ENCODE measurements at regions not wholly inside any gene's neighbourhood (a gene's known extent, or its start where the extent isn't known, plus 50 kb on each side); places are given as distances from the start of the nearest gene placed in this dataset.

- Histone ChIP-seq H3K18ac (ENCODE audit: insufficient read length, low read depth, low read length) (no peak overlapping the region), H2BK5ac (ENCODE audit: insufficient read length, low read length) (no peak overlapping the region), H3T11ph (ENCODE audit: low read length) (no peak overlapping the region), H3K14ac (ENCODE audit: insufficient read depth, low read length) (no peak overlapping the region), H2BK120ac (ENCODE audit: low read depth, low read length, poor library complexity, severe bottlenecking) (no peak overlapping the region), H2AK5ac (ENCODE audit: insufficient read length, low read length) (no peak overlapping the region), H3K79me2 (ENCODE audit: insufficient read depth, low read length) (no peaks in the 10 kb centered on the region), H3K4ac (ENCODE audit: low read depth, low read length) (no peak overlapping the region), H2BK15ac (ENCODE audit: low read depth, low read length) (no peak overlapping the region), H3K4me1 (ENCODE audit: insufficient read depth, low read length) (peaks cover 4% of the 10 kb centered on the region; the same call in 1 of the 2 replicates), H4K5ac (ENCODE audit: insufficient read length, low read depth, low read length) (no peak overlapping the region), H3K23ac (ENCODE audit: insufficient read length, low read depth, low read length) (no peak overlapping the region), H4K8ac (replicated peaks; ENCODE audit: insufficient read length, low read depth, low read length) (no peak overlapping the region), H3K9ac (ENCODE audit: extremely low read depth, insufficient read length, low read length) (no peak overlapping the region), H3K23me2 (ENCODE audit: insufficient read length, low read depth, low read length, poor library complexity, severe bottlenecking) (no peaks in the 10 kb centered on the region), H3K27me3 (ENCODE audit: insufficient read depth, low read length) (no peaks in the 10 kb centered on the region), H2BK20ac (ENCODE audit: low read depth, low read length, poor library complexity, severe bottlenecking) (no peak overlapping the region), H3K4me2 (ENCODE audit: insufficient read depth, insufficient read length, low read length) (no peak overlapping the region), H2BK12ac (ENCODE audit: insufficient read length, low read depth, low read length) (no peak overlapping the region), H3K9me3 (ENCODE audit: control insufficient read depth, low read depth, low read length) (no peaks in the 10 kb centered on the region), H2AFZ (ENCODE audit: low read length) (no peak overlapping the region), H4K91ac (ENCODE audit: insufficient read length, low read depth, low read length) (no peak overlapping the region), H3K56ac (ENCODE audit: insufficient read length, low read depth, low read length) (no peak overlapping the region), H4K20me1 (ENCODE audit: control insufficient read depth, insufficient read depth, insufficient read length) (no peaks in the 10 kb centered on the region), H3K27ac (ENCODE audit: insufficient read length, low read depth, low read length) (no peak overlapping the region), H3K79me1 (ENCODE audit: insufficient read depth, low read depth, low read length, poor library complexity, severe bottlenecking) (no peaks in the 10 kb centered on the region)
- H3K27ac Mint-ChIP-seq: 0 out of 7 replicates have a peak overlapping the region, but pooled peaks of 1 of the 3 experiments have one; percentile 16
- no CpG with 5 or more reads among the region's 2 CpGs for WGBS (ENCODE audit: extremely low coverage, insufficient read length, low lambda C conversion rate)
- H3K27me3 Mint-ChIP-seq (ENCODE audit: low read depth): no peaks in the 10 kb centered on the region
- H3K4me3 Mint-ChIP-seq: no peak overlapping the region
- peaks cover 21 to 31% of the 10 kb centered on the region in 2 experiments for H3K4me1 Mint-ChIP-seq
- no peak for DNase-seq
- peak; percentile 40; the same call in 2 of the 3 replicates for TF ChIP-seq CTCF (conservative IDR thresholded peaks at IDR 0.05)
- peaks cover 2 to 21% (median 15%) of the 10 kb centered on the region in 3 experiments; a peak in 4 of 7 replicates for H3K36me3 Mint-ChIP-seq (ENCODE audit: insufficient read depth in 1 of 3, low read depth in 3 of 3)
- H3K9me3 Mint-ChIP-seq: peaks cover 6 to 8% of the 10 kb centered on the region in 2 experiments; a peak in 3 of 5 replicates
Observed at GRCh38 chr4:112982680-112983079, 66.8 kb upstream of the ANK2 start.

All from H9 (cell line).